Suprapubic skin (tissue), 4 donors: ENCODE measurements at regions not wholly inside any gene's neighbourhood (a gene's known extent, or its start where the extent isn't known, plus 50 kb on each side); places are given as distances from the start of the nearest gene placed in this dataset.

ENCODE experiments used
- CTCF ChIP-seq, 2 donors: fragments of 200-600 bp in 1 of 2; fragments of 450-650 bp in 1 of 2; sonication (generic) in 1 of 2; IDR thresholded peaks; one replicate each; pipeline ENCODE4 v1.5.1; 2016 to 2019; ENCODE audit warnings: antibody characterized with exemption in 2 of 2, mild to moderate bottlenecking in 1 of 2, moderate library complexity in 1 of 2
- EP300 ChIP-seq: sonication (generic); formaldehyde crosslinking; IDR thresholded peaks from one replicate; pipeline ENCODE4 v1.6.1; 2017; ENCODE audit warnings: antibody characterized with exemption
- POLR2A ChIP-seq, 2 donors: fragments of 450-650 bp; IDR thresholded peaks; one replicate each; pipeline ENCODE4 v1.6.1; 2017; ENCODE audit warnings: antibody characterized with exemption in 2 of 2, mild to moderate bottlenecking in 2 of 2, moderate library complexity in 2 of 2
- POLR2AphosphoS5 ChIP-seq, 3 donors: sonication (generic); formaldehyde crosslinking; IDR thresholded peaks; one replicate each; pipeline ENCODE4 v1.6.1; 2017; ENCODE audit warnings: antibody characterized with exemption in 3 of 3

- TF ChIP-seq EP300 (no peak), POLR2A (IDR thresholded peaks at IDR 0.05) (no peak), CTCF (IDR thresholded peaks at IDR 0.05) (no peak), POLR2AphosphoS5 (IDR thresholded peaks at IDR 0.05) (no peak)
These were observed 702.4 kb upstream of the EPHA5 start for GRCh38 chr4:66372706-66373105.
